ENCODE measurements at regions not wholly inside any gene's neighbourhood (a gene's known extent, or its start where the extent isn't known, plus 50 kb on each side); places are given as distances from the start of the nearest gene placed in this dataset.

GRCh38 chr17:34143430-34143829 lies 111.7 kb upstream of the CCL2 start:
- no peak for TF ChIP-seq POLR2A (IDR thresholded peaks at IDR 0.05)
- TF ChIP-seq CTCF (IDR thresholded peaks at IDR 0.05) = no peak
